Peyer's patch (tissue), 4 donors: ENCODE measurements at regions not wholly inside any gene's neighbourhood (a gene's known extent, or its start where the extent isn't known, plus 50 kb on each side); places are given as distances from the start of the nearest gene placed in this dataset.

ENCODE experiments used
- DNase-seq, 3 donors: peaks; one replicate each; pipeline ENCODE4 v3.0.0-alpha.2; 2017 to 2019
- H3K27ac ChIP-seq, 4 donors: fragments of 200-600 bp; sonication (generic); one replicate each; pipeline ENCODE4 v1.5.1; 2016 to 2019
- H3K27me3 ChIP-seq, 2 donors: fragments of 200-600 bp; sonication (generic); one replicate each; pipeline ENCODE4 v1.5.1; 2019
- H3K36me3 ChIP-seq, 3 donors: fragments of 200-600 bp; sonication (generic); one replicate each; pipeline ENCODE4 v1.5.1; 2016 to 2019
- H3K4me1 ChIP-seq, 4 donors: fragments of 200-600 bp; sonication (generic); one replicate each; pipeline ENCODE4 v1.5.1; 2016 to 2019
- H3K4me3 ChIP-seq, 4 donors: fragments of 200-600 bp; sonication (generic); 1 replicate in 3 of 4; 2 replicates in 1 of 4; pipeline ENCODE4 v1.5.1; 2016 to 2019; ENCODE audit warnings: mild to moderate bottlenecking in 1 of 4
- H3K9me3 ChIP-seq, 4 donors: fragments of 200-600 bp; sonication (generic); one replicate each; pipeline ENCODE4 v1.5.1; 2016 to 2019; ENCODE audit warnings: mild to moderate bottlenecking in 1 of 4
- CTCF ChIP-seq, 6 experiments: fragments of 450-650 bp in 4 of 6; fragments of 200-600 bp in 2 of 6; sonication (generic) in 1 of 6; IDR thresholded peaks; one replicate each; pipeline ENCODE4 v1.5.1; 2017 to 2019; ENCODE audit warnings: antibody characterized with exemption in 6 of 6, mild to moderate bottlenecking in 3 of 6, moderate library complexity in 1 of 6
- POLR2A ChIP-seq, 2 donors: fragments of 450-650 bp; IDR thresholded peaks; one replicate each; pipeline ENCODE4 v1.5.1; 2017; ENCODE audit warnings: antibody characterized with exemption in 2 of 2, mild to moderate bottlenecking in 2 of 2, moderate library complexity in 2 of 2

GRCh38 chr10:52466464-52466863 is 152.4 kb downstream of the DKK1 start:
- DNase-seq: no peak
- Histone ChIP-seq H3K4me3 (no peak overlapping the region), H3K27me3 (no peaks in the 10 kb centered on the region), H3K9me3 (no peaks in the 10 kb centered on the region), H3K4me1 (no peaks in the 10 kb centered on the region), H3K27ac (no peak overlapping the region), H3K36me3 (no peaks in the 10 kb centered on the region)
- no peak for TF ChIP-seq CTCF (IDR thresholded peaks at IDR 0.05)
- no peak for TF ChIP-seq POLR2A (IDR thresholded peaks at IDR 0.05)

- no peaks in the 10 kb centered on the region for H3K9me3 ChIP-seq
- H3K4me1 ChIP-seq: no peaks in the 10 kb centered on the region
- no peak for DNase-seq
- H3K27me3 ChIP-seq: no peaks in the 10 kb centered on the region
- no peak overlapping the region for H3K27ac ChIP-seq
- H3K36me3 ChIP-seq: no peaks in the 10 kb centered on the region
- no peak for TF ChIP-seq CTCF (IDR thresholded peaks at IDR 0.05)
- no peak for TF ChIP-seq POLR2A (IDR thresholded peaks at IDR 0.05)
- no peak overlapping the region for H3K4me3 ChIP-seq
Measured at GRCh38 chr10:52469970-52470705, 156.1 kb downstream of the DKK1 start.

- no peak for TF ChIP-seq CTCF (IDR thresholded peaks at IDR 0.05)
- TF ChIP-seq POLR2A (IDR thresholded peaks at IDR 0.05): no peak
- Histone ChIP-seq H3K27me3 (no peaks in the 10 kb centered on the region), H3K27ac (no peak overlapping the region), H3K36me3 (no peaks in the 10 kb centered on the region), H3K9me3 (no peaks in the 10 kb centered on the region), H3K4me3 (no peak overlapping the region), H3K4me1 (no peaks in the 10 kb centered on the region)
- DNase-seq: no peak
Measured at GRCh38 chr10:52472406-52473146, 158.5 kb downstream of the DKK1 start.

- Histone ChIP-seq H3K9me3 (no peaks in the 10 kb centered on the region), H3K27ac (no peak overlapping the region), H3K4me1 (no peaks in the 10 kb centered on the region), H3K36me3 (no peaks in the 10 kb centered on the region), H3K4me3 (no peak overlapping the region), H3K27me3 (no peaks in the 10 kb centered on the region)
- no peak for DNase-seq
- TF ChIP-seq POLR2A (IDR thresholded peaks at IDR 0.05) (no peak), CTCF (IDR thresholded peaks at IDR 0.05) (no peak)
Measured at GRCh38 chr10:52474265-52474664, 160.2 kb downstream of the DKK1 start.

- Histone ChIP-seq H3K4me1 (no peaks in the 10 kb centered on the region), H3K9me3 (no peaks in the 10 kb centered on the region), H3K27ac (no peak overlapping the region), H3K27me3 (no peaks in the 10 kb centered on the region), H3K4me3 (no peak overlapping the region), H3K36me3 (no peaks in the 10 kb centered on the region)
- DNase-seq: no peak
- TF ChIP-seq POLR2A (IDR thresholded peaks at IDR 0.05) (no peak), CTCF (IDR thresholded peaks at IDR 0.05) (no peak)
Measured at GRCh38 chr10:52477305-52477704, 163.2 kb downstream of the DKK1 start.
